Fibroblast of the aortic adventitia (primary cell): ENCODE measurements at regions not wholly inside any gene's neighbourhood (a gene's known extent, or its start where the extent isn't known, plus 50 kb on each side); places are given as distances from the start of the nearest gene placed in this dataset.

Experiments
- DNase-seq: peaks from one replicate; pipeline ENCODE4 v3.0.0-alpha.2; 2010; ENCODE audit warnings: low read depth
- H3K4me3 ChIP-seq: 2 replicates; pipeline ENCODE4 v1.5.1; 2011; ENCODE audit warnings: low read depth, mild to moderate bottlenecking, control low read depth, low read length, moderate library complexity
- CTCF ChIP-seq: IDR thresholded peaks from 2 replicates; pipeline ENCODE4 v1.5.1; 2011; ENCODE audit warnings: mild to moderate bottlenecking, low read length, control low read depth, inconsistent platforms; ENCODE audit not compliant: insufficient read depth

GRCh38 chr10:91023700-91024398, 103.0 kb upstream of the ANKRD1 start:
- H3K4me3 ChIP-seq = no peak overlapping the region
- DNase-seq = peak; percentile 37

GRCh38 chr10:91024541-91024940, 103.7 kb upstream of the ANKRD1 start:
- no peak overlapping the region for H3K4me3 ChIP-seq
- no peak for DNase-seq
- no peak for TF ChIP-seq CTCF

More at GRCh38 chr10:91023700-91024398, 103.0 kb upstream of the ANKRD1 start:
- no peak for TF ChIP-seq CTCF

GRCh38 chr10:91032611-91033206, 111.8 kb upstream of the ANKRD1 start:
- DNase-seq = peak; percentile 35
- no peak for TF ChIP-seq CTCF
- no peak overlapping the region for H3K4me3 ChIP-seq

GRCh38 chr10:91033324-91033950, 112.5 kb upstream of the ANKRD1 start:
- H3K4me3 ChIP-seq = no peak overlapping the region
- no peak for DNase-seq
- TF ChIP-seq CTCF = no peak

GRCh38 chr10:91034042-91034441, 113.2 kb upstream of the ANKRD1 start:
- TF ChIP-seq CTCF = no peak
- H3K4me3 ChIP-seq = no peak overlapping the region
- DNase-seq = no peak

- TF ChIP-seq CTCF = no peak
- no peak overlapping the region for H3K4me3 ChIP-seq
- DNase-seq = peak; percentile 78
Measured at GRCh38 chr10:91034494-91035159, 113.7 kb upstream of the ANKRD1 start.
